Thyroid gland (tissue), 4 donors: ENCODE measurements at regions not wholly inside any gene's neighbourhood (a gene's known extent, or its start where the extent isn't known, plus 50 kb on each side); places are given as distances from the start of the nearest gene placed in this dataset.
"Not testable (repeated sequence)": the region's sequence is repeated elsewhere in the genome, so short reads cannot be mapped to it uniquely, and the experiment has no call there.

ENCODE experiments used
- DNase-seq, 2 donors: peaks; one replicate each; pipeline ENCODE4 v3.0.0-alpha.2; 2019
- H3K27ac ChIP-seq, 3 donors: fragments of 200-600 bp; sonication (generic); 1 replicate in 2 of 3; 2 replicates in 1 of 3; pipeline ENCODE4 v1.5.1; 2016 to 2019; ENCODE audit warnings: mild to moderate bottlenecking in 1 of 3, moderate library complexity in 1 of 3
- H3K27me3 ChIP-seq: fragments of 200-600 bp; sonication (generic); one replicate; pipeline ENCODE4 v1.5.1; 2019
- H3K36me3 ChIP-seq, 2 donors: fragments of 200-600 bp; sonication (generic); one replicate each; pipeline ENCODE4 v1.5.1; 2016 to 2019
- H3K4me1 ChIP-seq, 2 donors: fragments of 200-600 bp; sonication (generic); one replicate each; pipeline ENCODE4 v1.5.1; 2017 to 2019
- H3K4me3 ChIP-seq, 3 donors: fragments of 200-600 bp; sonication (generic); replicated peaks in 1 of 3; 1 replicate in 2 of 3; 2 replicates in 1 of 3; pipeline ENCODE4 v1.5.1; 2016; ENCODE audit warnings: mild to moderate bottlenecking in 1 of 3
- H3K9me3 ChIP-seq: fragments of 200-600 bp; sonication (generic); one replicate; pipeline ENCODE4 v1.5.1; 2017
- CTCF ChIP-seq, 6 experiments: fragments of 200-600 bp in 3 of 6; fragments of 450-650 bp in 3 of 6; sonication (generic) in 3 of 6; IDR thresholded peaks; one replicate each; pipeline ENCODE4 v1.5.1; 2016 to 2019; ENCODE audit warnings: antibody characterized with exemption in 6 of 6, mild to moderate bottlenecking in 2 of 6, inconsistent platforms in 1 of 6, moderate library complexity in 1 of 6
- POLR2A ChIP-seq, 2 donors: fragments of 450-650 bp; IDR thresholded peaks; one replicate each; pipeline ENCODE4 v1.6.1; 2017; ENCODE audit warnings: antibody characterized with exemption in 2 of 2, mild to moderate bottlenecking in 2 of 2, moderate library complexity in 1 of 2
- WGBS, 2 donors: methylation state at CpG; one replicate each; pipeline ENCODE4 v1.1.5; 2017; 5-methylcytosine and 5-hydroxymethylcytosine counted together
- intact Hi-C: fragments of 100-400 bp; cut with DNase I; formaldehyde crosslinking; loops from one replicate; pipeline ENCODE4 v1.15.1; 2023

DNA sequence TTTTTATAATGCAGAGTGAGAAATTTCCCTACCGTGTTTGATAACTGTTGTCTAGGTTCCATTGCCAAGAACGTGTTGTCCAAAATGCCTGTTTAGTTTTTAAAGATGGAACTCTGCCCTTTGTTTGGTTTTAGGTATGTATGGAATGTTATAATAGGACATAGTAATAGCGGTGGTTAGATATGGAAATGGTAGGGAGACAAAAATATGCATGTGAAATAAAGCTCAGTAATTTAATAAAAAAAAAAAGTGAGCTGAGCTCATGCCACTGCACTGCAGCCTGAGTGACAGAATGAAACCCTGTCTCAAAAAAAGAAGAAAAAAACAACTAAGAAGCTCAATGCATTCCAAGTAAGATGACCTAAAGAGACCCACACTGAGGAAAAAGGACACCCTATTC, 72.9 kb downstream of the ZNF783 start:
- no peak for DNase-seq
- no peaks in the 10 kb centered on the region for H3K4me1 ChIP-seq
- WGBS, 2 donors: 76 to 84% methylated on average over 3 of the region's 3 CpGs
- TF ChIP-seq POLR2A (IDR thresholded peaks at IDR 0.05) (no peak), CTCF (IDR thresholded peaks at IDR 0.05) (no peak)
- no peak overlapping the region for H3K27ac ChIP-seq
- no peak overlapping the region for H3K4me3 ChIP-seq
- intact Hi-C loops: no loop called here
- no peaks in the 10 kb centered on the region for H3K36me3 ChIP-seq
- no peaks in the 10 kb centered on the region for H3K9me3 ChIP-seq
- no peaks in the 10 kb centered on the region for H3K27me3 ChIP-seq

DNA sequence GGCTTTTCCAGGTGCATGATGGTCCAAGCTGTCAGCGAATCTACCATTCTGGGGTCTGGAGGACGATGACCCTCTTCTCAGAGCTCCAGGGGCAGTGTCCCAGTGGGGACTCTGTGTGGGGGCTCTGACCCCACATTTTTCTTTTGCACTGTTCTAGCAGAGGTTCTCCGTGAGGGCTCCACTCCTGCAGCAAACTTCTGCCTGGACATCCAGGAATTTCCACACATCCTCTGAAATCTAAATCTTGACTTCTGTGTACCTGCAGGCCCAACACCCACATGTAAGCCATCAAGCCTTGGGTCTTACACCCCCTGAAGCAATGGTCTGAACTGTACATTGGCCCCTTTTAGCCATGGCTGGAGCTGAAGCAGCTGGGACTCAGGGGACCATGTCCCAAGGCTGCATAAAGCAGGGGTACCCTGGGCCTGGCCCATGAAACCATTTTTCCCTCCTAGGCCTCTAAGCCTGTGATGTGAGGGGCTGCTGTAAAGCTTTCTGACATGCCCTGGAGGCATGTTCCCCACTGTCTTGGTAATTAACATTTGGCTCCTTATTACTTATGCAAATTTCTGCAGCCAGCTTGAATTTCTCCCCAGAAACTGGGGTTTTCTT, 86.9 kb downstream of the ZNF783 start:
- 69 to 100% methylated on average over 1 to 3 of the region's 3 CpGs for WGBS, 2 donors

GRCh38 chr7:149353739-149354504, 91.9 kb downstream of the ZNF783 start:
- Histone ChIP-seq H3K27ac (no peak overlapping the region), H3K27me3 (no peaks in the 10 kb centered on the region), H3K36me3 (no peaks in the 10 kb centered on the region), H3K4me1 (no peaks in the 10 kb centered on the region), H3K9me3 (no peaks in the 10 kb centered on the region), H3K4me3 (no peak overlapping the region)
- intact Hi-C loops: no loop called here
- DNase-seq: no peak
- WGBS, 2 donors: 66 to 69% methylated on average over 6 of the region's 6 CpGs
- no peak for TF ChIP-seq POLR2A (IDR thresholded peaks at IDR 0.05)
- TF ChIP-seq CTCF (IDR thresholded peaks at IDR 0.05): no peak

More for the DNA sequence above, 86.9 kb downstream of the ZNF783 start:
- Histone ChIP-seq H3K4me1 (no peaks in the 10 kb centered on the region), H3K4me3 (no peak overlapping the region), H3K27ac (no peak overlapping the region), H3K36me3 (no peaks in the 10 kb centered on the region), H3K9me3 (no peaks in the 10 kb centered on the region), H3K27me3 (no peaks in the 10 kb centered on the region)
- intact Hi-C loops: no loop called here
- no peak for TF ChIP-seq CTCF (IDR thresholded peaks at IDR 0.05)
- no peak for TF ChIP-seq POLR2A (IDR thresholded peaks at IDR 0.05)
- DNase-seq: no peak

DNA sequence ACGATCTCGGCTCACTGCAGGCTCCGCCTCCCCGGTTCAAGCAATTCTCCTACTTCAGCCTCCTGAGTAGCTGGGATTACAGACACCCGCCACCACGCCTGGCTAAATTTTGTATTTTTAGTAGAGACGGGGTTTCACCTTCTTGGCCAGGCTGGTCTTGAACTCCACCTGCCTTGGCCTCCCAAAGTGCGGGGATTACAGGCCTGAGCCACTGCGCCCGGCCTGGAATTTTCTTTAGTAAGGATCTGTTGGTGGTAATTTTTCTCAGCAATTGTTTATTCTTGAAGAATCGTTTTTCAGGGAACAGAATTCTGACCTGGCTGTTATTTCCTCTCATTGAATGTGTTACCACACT, 93.0 kb downstream of the ZNF783 start:
- H3K27me3 ChIP-seq, H3K4me3 ChIP-seq, H3K9me3 ChIP-seq, intact Hi-C loops, H3K36me3 ChIP-seq, H3K4me1 ChIP-seq, DNase-seq, H3K27ac ChIP-seq: not testable (repeated sequence)
- whole genome bisulfite sequencing, 2 donors: 68 to 75% methylated on average over 11 of the region's 11 CpGs

- DNase-seq: peak in 1 of 2 donors; percentile 2
- H3K4me1 ChIP-seq: no peaks in the 10 kb centered on the region
- H3K36me3 ChIP-seq: no peaks in the 10 kb centered on the region
- no peak overlapping the region for H3K27ac ChIP-seq
- no peaks in the 10 kb centered on the region for H3K27me3 ChIP-seq
- H3K9me3 ChIP-seq: no peaks in the 10 kb centered on the region
- TF ChIP-seq CTCF (IDR thresholded peaks at IDR 0.05): no peak
- TF ChIP-seq POLR2A (IDR thresholded peaks at IDR 0.05): no peak
- WGBS, 2 donors: 60 to 61% methylated on average over 5 of the region's 5 CpGs
- H3K4me3 ChIP-seq: no peak overlapping the region
- intact Hi-C loops: no loop called here
Observed at GRCh38 chr7:149355390-149356048, 93.5 kb downstream of the ZNF783 start.
